ENCODE measurements at regions not wholly inside any gene's neighbourhood (a gene's known extent, or its start where the extent isn't known, plus 50 kb on each side); places are given as distances from the start of the nearest gene placed in this dataset.

GRCh38 chr7:46524350-46524749 is 603.3 kb upstream of the IGFBP3 start:
- TF ChIP-seq FOXA1 (IDR thresholded peaks at IDR 0.05) (no peak), BHLHE40 (IDR thresholded peaks at IDR 0.05; ENCODE audit: borderline replicate concordance) (no peak), FOXM1 (IDR thresholded peaks at IDR 0.05; ENCODE audit: borderline replicate concordance) (no peak), NFRKB (IDR thresholded peaks at IDR 0.05) (no peak), LEF1 (IDR thresholded peaks at IDR 0.05; ENCODE audit: borderline replicate concordance) (no peak), SP1 (IDR thresholded peaks at IDR 0.05) (no peak), HDGF (IDR thresholded peaks at IDR 0.05; ENCODE audit: borderline replicate concordance) (no peak), ELF4 (IDR thresholded peaks at IDR 0.05) (no peak)

Measured in HEK293T (cell line).